ENCODE measurements at regions not wholly inside any gene's neighbourhood (a gene's known extent, or its start where the extent isn't known, plus 50 kb on each side); places are given as distances from the start of the nearest gene placed in this dataset.

DNA sequence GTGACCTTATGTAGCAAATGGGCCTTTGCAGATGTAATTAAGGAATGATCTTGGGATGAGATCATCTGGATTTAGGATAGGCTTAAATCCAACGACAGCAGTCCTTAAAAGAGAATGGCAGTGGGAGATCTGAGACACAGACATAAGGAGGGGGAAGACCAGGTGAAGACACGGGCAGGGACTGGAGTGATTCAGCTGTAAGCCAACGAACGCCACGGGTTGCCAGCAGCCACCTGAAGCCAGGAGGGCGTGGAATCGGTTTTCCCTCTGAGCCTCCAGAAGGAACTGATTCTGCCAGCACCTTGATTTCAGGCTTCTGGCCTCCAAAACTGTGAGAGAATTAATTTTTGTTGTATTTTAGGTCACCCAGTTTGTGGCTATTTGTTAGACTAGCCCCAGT lies 218.6 kb upstream of the ANKRD55 start:
- H3K4me3 ChIP-seq = no peak overlapping the region
- no peak overlapping the region for H3K27ac ChIP-seq
- TF ChIP-seq, protein P1, sequence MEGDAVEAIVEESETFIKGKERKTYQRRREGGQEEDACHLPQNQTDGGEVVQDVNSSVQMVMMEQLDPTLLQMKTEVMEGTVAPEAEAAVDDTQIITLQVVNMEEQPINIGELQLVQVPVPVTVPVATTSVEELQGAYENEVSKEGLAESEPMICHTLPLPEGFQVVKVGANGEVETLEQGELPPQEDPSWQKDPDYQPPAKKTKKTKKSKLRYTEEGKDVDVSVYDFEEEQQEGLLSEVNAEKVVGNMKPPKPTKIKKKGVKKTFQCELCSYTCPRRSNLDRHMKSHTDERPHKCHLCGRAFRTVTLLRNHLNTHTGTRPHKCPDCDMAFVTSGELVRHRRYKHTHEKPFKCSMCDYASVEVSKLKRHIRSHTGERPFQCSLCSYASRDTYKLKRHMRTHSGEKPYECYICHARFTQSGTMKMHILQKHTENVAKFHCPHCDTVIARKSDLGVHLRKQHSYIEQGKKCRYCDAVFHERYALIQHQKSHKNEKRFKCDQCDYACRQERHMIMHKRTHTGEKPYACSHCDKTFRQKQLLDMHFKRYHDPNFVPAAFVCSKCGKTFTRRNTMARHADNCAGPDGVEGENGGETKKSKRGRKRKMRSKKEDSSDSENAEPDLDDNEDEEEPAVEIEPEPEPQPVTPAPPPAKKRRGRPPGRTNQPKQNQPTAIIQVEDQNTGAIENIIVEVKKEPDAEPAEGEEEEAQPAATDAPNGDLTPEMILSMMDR (IDR thresholded peaks at IDR 0.05) = no peak
- TF ChIP-seq POLR2AphosphoS5 (IDR thresholded peaks at IDR 0.05) (no peak), POLR2A (IDR thresholded peaks at IDR 0.05) (no peak)
- H3K4me1 ChIP-seq (replicated peaks) = no peaks in the 10 kb centered on the region
- no peak for DNase-seq (ENCODE audit: low spot score)
- intact Hi-C loops (cut with DNase I) = no loop called here
- H3K27me3 ChIP-seq (replicated peaks; ENCODE audit: insufficient read depth) = no peaks in the 10 kb centered on the region
- 78% methylated on average over 7 of the region's 7 CpGs for WGBS
- H3K9me3 ChIP-seq = no peaks in the 10 kb centered on the region
- no peaks in the 10 kb centered on the region for H3K36me3 ChIP-seq

DNA sequence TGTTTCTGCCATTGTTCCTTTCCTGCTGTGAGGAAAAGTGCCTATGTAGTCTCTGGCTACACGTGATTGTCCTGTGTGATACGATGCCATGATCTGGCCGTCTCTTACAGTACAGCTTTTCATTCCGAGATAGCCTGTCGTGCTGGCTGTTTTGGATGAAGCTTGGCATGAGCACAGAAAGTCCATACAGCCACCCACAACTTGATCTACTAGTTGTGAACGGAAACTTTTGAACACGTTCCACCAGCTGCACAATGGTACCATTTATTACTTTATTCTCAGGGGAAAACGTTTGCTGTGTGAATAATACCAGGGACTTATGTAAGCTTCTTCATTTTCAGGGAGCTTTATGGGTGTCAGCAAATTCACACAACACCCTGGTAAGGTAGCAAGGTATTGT lies 217.6 kb upstream of the ANKRD55 start:
- H3K4me1 ChIP-seq (replicated peaks) = no peaks in the 10 kb centered on the region
- H3K4me3 ChIP-seq = no peak overlapping the region
- H3K36me3 ChIP-seq = no peaks in the 10 kb centered on the region
- peak; percentile 27 for DNase-seq (ENCODE audit: low spot score)
- no peak overlapping the region for H3K27ac ChIP-seq
- TF ChIP-seq POLR2AphosphoS5 (IDR thresholded peaks at IDR 0.05) = peak; percentile 24
- TF ChIP-seq, protein P1 (IDR thresholded peaks at IDR 0.05) = no peak
- H3K9me3 ChIP-seq = no peaks in the 10 kb centered on the region
- no peaks in the 10 kb centered on the region for H3K27me3 ChIP-seq (replicated peaks; ENCODE audit: insufficient read depth)
- 46% methylated on average over 8 of the region's 8 CpGs for WGBS
- intact Hi-C loops (cut with DNase I) = no loop called here

GRCh38 chr5:56449071-56449640 lies 216.0 kb upstream of the ANKRD55 start:
- TF ChIP-seq POLR2AphosphoS5 (IDR thresholded peaks at IDR 0.05) (no peak), POLR2A (IDR thresholded peaks at IDR 0.05) (no peak)
- TF ChIP-seq, protein P1 (IDR thresholded peaks at IDR 0.05) = no peak
- H3K4me1 ChIP-seq (replicated peaks) = no peaks in the 10 kb centered on the region
- no peak overlapping the region for H3K4me3 ChIP-seq
- no peaks in the 10 kb centered on the region for H3K36me3 ChIP-seq
- DNase-seq (ENCODE audit: low spot score) = no peak
- H3K9me3 ChIP-seq = no peaks in the 10 kb centered on the region
- intact Hi-C loops (cut with DNase I) = no loop called here
- no peak overlapping the region for H3K27ac ChIP-seq
- WGBS = 98% methylated on average over 7 of the region's 7 CpGs
- H3K27me3 ChIP-seq (replicated peaks; ENCODE audit: insufficient read depth) = no peaks in the 10 kb centered on the region

DNA sequence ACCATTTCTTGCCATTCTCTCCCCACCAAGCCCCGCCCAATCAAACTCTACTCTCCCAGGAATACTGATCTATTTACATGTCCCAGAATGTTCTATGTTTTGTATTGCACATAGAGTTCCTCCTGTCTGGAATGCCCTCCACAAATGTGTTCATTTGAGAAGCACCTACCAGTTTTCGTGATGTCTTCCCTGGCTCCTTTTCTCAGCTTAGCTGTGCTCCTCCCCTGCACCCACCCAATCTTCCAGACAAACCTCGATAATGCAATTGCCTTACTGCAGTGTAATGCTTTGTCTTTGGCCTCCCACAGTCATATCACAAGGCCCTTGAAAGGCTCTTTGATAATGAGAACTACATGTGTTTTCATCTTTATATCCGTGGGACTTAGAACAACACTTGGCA lies 214.5 kb upstream of the ANKRD55 start:
- DNase-seq (ENCODE audit: low spot score) = no peak
- intact Hi-C loops (cut with DNase I) = no loop called here
- H3K36me3 ChIP-seq = no peaks in the 10 kb centered on the region
- H3K27ac ChIP-seq = no peak overlapping the region
- H3K9me3 ChIP-seq = no peaks in the 10 kb centered on the region
- no peaks in the 10 kb centered on the region for H3K27me3 ChIP-seq (replicated peaks; ENCODE audit: insufficient read depth)
- WGBS = 92% methylated on average over 4 of the region's 4 CpGs
- TF ChIP-seq POLR2AphosphoS5 (IDR thresholded peaks at IDR 0.05) (no peak), POLR2A (IDR thresholded peaks at IDR 0.05) (no peak)
- TF ChIP-seq, protein P1 (IDR thresholded peaks at IDR 0.05) = no peak
- no peak overlapping the region for H3K4me3 ChIP-seq
- H3K4me1 ChIP-seq (replicated peaks) = no peaks in the 10 kb centered on the region

- intact Hi-C loops (cut with DNase I) = no loop called here
- WGBS = 87% methylated on average over 4 of the region's 4 CpGs
Measured at GRCh38 chr5:56447232-56447631, 214.1 kb upstream of the ANKRD55 start.

More at GRCh38 chr5:56447232-56447631, 214.1 kb upstream of the ANKRD55 start:
- TF ChIP-seq POLR2A (IDR thresholded peaks at IDR 0.05) (no peak), POLR2AphosphoS5 (IDR thresholded peaks at IDR 0.05) (no peak)
- TF ChIP-seq, protein P1 (IDR thresholded peaks at IDR 0.05) = no peak
- Histone ChIP-seq H3K27ac (no peak overlapping the region), H3K4me1 (replicated peaks) (no peaks in the 10 kb centered on the region), H3K4me3 (no peak overlapping the region), H3K9me3 (no peaks in the 10 kb centered on the region), H3K27me3 (replicated peaks; ENCODE audit: insufficient read depth) (no peaks in the 10 kb centered on the region), H3K36me3 (no peaks in the 10 kb centered on the region)
- no peak for DNase-seq (ENCODE audit: low spot score)

All from prostate gland (tissue), 2 donors.